ENCODE measurements at regions not wholly inside any gene's neighbourhood (a gene's known extent, or its start where the extent isn't known, plus 50 kb on each side); places are given as distances from the start of the nearest gene placed in this dataset.

DNA sequence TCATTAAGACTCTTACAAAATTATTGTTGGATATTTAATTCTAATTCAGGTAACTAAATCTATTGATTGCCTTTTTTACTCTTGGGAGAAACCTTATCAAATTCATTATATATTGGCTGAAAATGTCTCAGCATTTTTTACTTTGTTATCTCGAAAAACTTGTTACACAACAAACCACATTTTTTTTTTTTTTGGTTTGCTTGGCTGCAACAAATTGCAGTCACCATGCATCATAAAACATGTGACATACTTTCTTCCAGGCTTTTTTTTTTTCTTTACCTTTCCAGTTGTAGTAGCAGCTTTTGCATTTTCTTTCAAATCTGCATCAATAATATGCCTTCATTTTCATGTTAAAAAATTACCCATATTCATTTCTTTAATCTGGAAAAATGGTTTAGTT, 186.7 kb downstream of the TDRD15 start:
- H3K36me3 ChIP-seq (ENCODE audit: control insufficient read depth, insufficient read depth, low read length), result no peaks in the 10 kb centered on the region
- TF ChIP-seq, protein P1, sequence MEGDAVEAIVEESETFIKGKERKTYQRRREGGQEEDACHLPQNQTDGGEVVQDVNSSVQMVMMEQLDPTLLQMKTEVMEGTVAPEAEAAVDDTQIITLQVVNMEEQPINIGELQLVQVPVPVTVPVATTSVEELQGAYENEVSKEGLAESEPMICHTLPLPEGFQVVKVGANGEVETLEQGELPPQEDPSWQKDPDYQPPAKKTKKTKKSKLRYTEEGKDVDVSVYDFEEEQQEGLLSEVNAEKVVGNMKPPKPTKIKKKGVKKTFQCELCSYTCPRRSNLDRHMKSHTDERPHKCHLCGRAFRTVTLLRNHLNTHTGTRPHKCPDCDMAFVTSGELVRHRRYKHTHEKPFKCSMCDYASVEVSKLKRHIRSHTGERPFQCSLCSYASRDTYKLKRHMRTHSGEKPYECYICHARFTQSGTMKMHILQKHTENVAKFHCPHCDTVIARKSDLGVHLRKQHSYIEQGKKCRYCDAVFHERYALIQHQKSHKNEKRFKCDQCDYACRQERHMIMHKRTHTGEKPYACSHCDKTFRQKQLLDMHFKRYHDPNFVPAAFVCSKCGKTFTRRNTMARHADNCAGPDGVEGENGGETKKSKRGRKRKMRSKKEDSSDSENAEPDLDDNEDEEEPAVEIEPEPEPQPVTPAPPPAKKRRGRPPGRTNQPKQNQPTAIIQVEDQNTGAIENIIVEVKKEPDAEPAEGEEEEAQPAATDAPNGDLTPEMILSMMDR (IDR thresholded peaks at IDR 0.05; ENCODE audit: insufficient read depth, low read depth, low read length), result no peak
- H3K27me3 ChIP-seq (ENCODE audit: control insufficient read depth, insufficient read depth, low read length), result no peaks in the 10 kb centered on the region
- POLR2A ChIA-PET, result no interaction called here
- DNase-seq (ENCODE audit: low read depth), result no peak
- H3K4me3 ChIP-seq (ENCODE audit: low read depth, low read length), result no peak overlapping the region
- CTCF ChIA-PET, result interaction anchor here (1.6 kb wide), 1 partner anchor 16 kb away, joined by 3 read pairs; no protein-coding TSS in a partner anchor

GRCh38 chr2:21314322-21314835, 190.6 kb downstream of the TDRD15 start:
- TF ChIP-seq, protein P1 (IDR thresholded peaks at IDR 0.05; ENCODE audit: insufficient read depth, low read depth, low read length), result no peak
- CTCF ChIA-PET, result no interaction called here
- Histone ChIP-seq H3K4me3 (ENCODE audit: low read depth, low read length) (no peak overlapping the region), H3K36me3 (ENCODE audit: control insufficient read depth, insufficient read depth, low read length) (no peaks in the 10 kb centered on the region), H3K27me3 (ENCODE audit: control insufficient read depth, insufficient read depth, low read length) (no peaks in the 10 kb centered on the region)
- no peak for DNase-seq (ENCODE audit: low read depth)
- POLR2A ChIA-PET, result no interaction called here

- CTCF ChIA-PET, result interaction anchor here (1.0 to 1.7 kb wide), 3 partner anchors 9 to 15 kb away, joined by 4 to 9 read pairs (median 5); no protein-coding TSS in a partner anchor
- Histone ChIP-seq H3K4me3 (ENCODE audit: low read depth, low read length) (no peak overlapping the region), H3K36me3 (ENCODE audit: control insufficient read depth, insufficient read depth, low read length) (no peaks in the 10 kb centered on the region), H3K27me3 (ENCODE audit: control insufficient read depth, insufficient read depth, low read length) (no peaks in the 10 kb centered on the region)
- TF ChIP-seq, protein P1 (IDR thresholded peaks at IDR 0.05; ENCODE audit: insufficient read depth, low read depth, low read length), result peak; percentile 28; the same call in 1 of the 2 replicates
- DNase-seq (ENCODE audit: low read depth), result no peak
- POLR2A ChIA-PET, result no interaction called here
Observed at GRCh38 chr2:21317131-21317530, 193.4 kb downstream of the TDRD15 start.

DNA sequence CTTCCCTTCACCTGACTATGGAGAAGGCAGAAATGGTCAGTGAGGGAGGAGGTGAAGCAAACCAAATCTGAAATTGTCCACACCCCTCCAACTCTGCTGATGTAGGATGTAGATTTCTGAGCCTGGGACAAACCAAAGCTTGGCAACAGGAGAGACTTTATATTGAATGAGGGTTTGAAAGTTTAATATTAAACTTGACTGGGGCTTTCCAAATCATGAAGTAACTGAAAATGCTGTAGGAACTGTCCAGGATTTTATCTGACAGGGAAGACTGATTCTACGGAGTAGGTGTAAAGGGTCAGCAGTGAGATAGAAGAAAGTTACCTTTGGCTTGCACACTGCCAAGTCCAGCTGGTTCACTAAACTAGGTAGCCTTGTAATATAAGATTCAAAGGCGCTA, 194.5 kb downstream of the TDRD15 start:
- no peak overlapping the region for H3K4me3 ChIP-seq (ENCODE audit: low read depth, low read length)
- CTCF ChIA-PET, result interaction anchor here (1.0 to 1.7 kb wide), 3 partner anchors 8 to 47 kb away, joined by 3 to 9 read pairs (median 5); no protein-coding TSS in a partner anchor
- no peaks in the 10 kb centered on the region for H3K27me3 ChIP-seq (ENCODE audit: control insufficient read depth, insufficient read depth, low read length)
- no peak for DNase-seq (ENCODE audit: low read depth)
- TF ChIP-seq, protein P1 (IDR thresholded peaks at IDR 0.05; ENCODE audit: insufficient read depth, low read depth, low read length), result no peak
- POLR2A ChIA-PET, result no interaction called here
- no peaks in the 10 kb centered on the region for H3K36me3 ChIP-seq (ENCODE audit: control insufficient read depth, insufficient read depth, low read length)

- no peaks in the 10 kb centered on the region for H3K27me3 ChIP-seq (ENCODE audit: control insufficient read depth, insufficient read depth, low read length)
- ChIA-PET POLR2A (no interaction called here), CTCF (interaction anchor here (1.2 to 2.0 kb wide), 2 partner anchors 9 to 19 kb away, joined by 3 to 9 read pairs; no protein-coding TSS in a partner anchor)
- DNase-seq (ENCODE audit: low read depth), result no peak
- no peaks in the 10 kb centered on the region for H3K36me3 ChIP-seq (ENCODE audit: control insufficient read depth, insufficient read depth, low read length)
- H3K4me3 ChIP-seq (ENCODE audit: low read depth, low read length), result no peak overlapping the region
- TF ChIP-seq, protein P1 (IDR thresholded peaks at IDR 0.05; ENCODE audit: insufficient read depth, low read depth, low read length), result no peak
Observed at GRCh38 chr2:21326152-21326551, 202.4 kb downstream of the TDRD15 start.

Data from BJ (cell line).